ENCODE measurements at regions not wholly inside any gene's neighbourhood (a gene's known extent, or its start where the extent isn't known, plus 50 kb on each side); places are given as distances from the start of the nearest gene placed in this dataset.

DNA sequence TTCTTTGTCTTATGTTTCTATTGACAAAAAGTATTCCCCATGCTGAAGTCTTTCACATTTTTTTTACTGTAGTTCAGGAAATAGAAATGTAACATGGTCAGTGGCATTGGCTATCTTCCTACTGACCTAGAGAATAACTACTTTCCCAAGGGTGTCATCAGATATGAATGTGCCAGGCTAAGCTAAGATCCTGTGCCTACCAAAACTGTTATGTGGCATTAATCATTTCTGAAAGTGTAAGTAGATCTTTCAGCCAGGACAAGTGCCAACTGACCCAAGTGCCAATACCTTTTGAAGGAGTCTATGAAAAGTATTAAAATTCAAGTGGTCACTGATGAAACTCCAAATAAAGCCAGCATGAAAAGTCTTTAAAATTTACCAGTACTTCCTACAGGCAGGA is 165.3 kb downstream of the TNFSF18 start:
- no peak for TF ChIP-seq EZH2 (IDR thresholded peaks at IDR 0.05; ENCODE audit: borderline replicate concordance, low read depth, low read length, poor library complexity, severe bottlenecking)
- TF ChIP-seq CTCF (conservative IDR thresholded peaks at IDR 0.05; ENCODE audit: low read depth, low read length), result no peak
- no TSS peak for BruUV-seq (replicated peaks)
- intact Hi-C loops (cut with micrococcal nuclease; ENCODE audit: unreplicated experiment), result no loop called here
- POLR2A ChIA-PET (ENCODE audit: low non-redundant PET), result no interaction called here
- CTCF ChIA-PET, result no interaction called here
- no peaks in the 10 kb centered on the region for H3K27me3 ChIP-seq (replicated peaks; ENCODE audit: insufficient read depth, low read depth, low read length, poor library complexity)
- no peak overlapping the region for H3K27ac ChIP-seq (ENCODE audit: low read depth, low read length, poor library complexity, severe bottlenecking)
- no peaks in the 10 kb centered on the region for H3K4me1 ChIP-seq (ENCODE audit: insufficient read depth, low read length, poor library complexity, severe bottlenecking)
- no peak for DNase-seq (ENCODE audit: low spot score)
- H3K36me3 ChIP-seq (ENCODE audit: insufficient read depth, low read length, poor library complexity, severe bottlenecking), result no peaks in the 10 kb centered on the region
- H3K4me3 ChIP-seq (ENCODE audit: low read depth, low read length, poor library complexity, severe bottlenecking), result no peak overlapping the region
- no peaks in the 10 kb centered on the region for H3K9me3 ChIP-seq (ENCODE audit: low read depth, low read length, poor library complexity, severe bottlenecking)

GRCh38 chr1:172885971-172886370 is 164.8 kb downstream of the TNFSF18 start:
- POLR2A ChIA-PET (ENCODE audit: low non-redundant PET), result no interaction called here
- Histone ChIP-seq H3K9me3 (ENCODE audit: low read depth, low read length, poor library complexity, severe bottlenecking) (no peaks in the 10 kb centered on the region), H3K4me3 (ENCODE audit: low read depth, low read length, poor library complexity, severe bottlenecking) (no peak overlapping the region), H3K36me3 (ENCODE audit: insufficient read depth, low read length, poor library complexity, severe bottlenecking) (no peaks in the 10 kb centered on the region), H3K27me3 (replicated peaks; ENCODE audit: insufficient read depth, low read depth, low read length, poor library complexity) (no peaks in the 10 kb centered on the region), H3K27ac (ENCODE audit: low read depth, low read length, poor library complexity, severe bottlenecking) (no peak overlapping the region), H3K4me1 (ENCODE audit: insufficient read depth, low read length, poor library complexity, severe bottlenecking) (no peaks in the 10 kb centered on the region)
- intact Hi-C loops (cut with micrococcal nuclease; ENCODE audit: unreplicated experiment), result no loop called here
- CTCF ChIA-PET, result no interaction called here
- no peak for TF ChIP-seq CTCF (conservative IDR thresholded peaks at IDR 0.05; ENCODE audit: low read depth, low read length)
- TF ChIP-seq EZH2 (IDR thresholded peaks at IDR 0.05; ENCODE audit: borderline replicate concordance, low read depth, low read length, poor library complexity, severe bottlenecking), result no peak
- DNase-seq (ENCODE audit: low spot score), result no peak
- no TSS peak for BruUV-seq (replicated peaks)

DNA sequence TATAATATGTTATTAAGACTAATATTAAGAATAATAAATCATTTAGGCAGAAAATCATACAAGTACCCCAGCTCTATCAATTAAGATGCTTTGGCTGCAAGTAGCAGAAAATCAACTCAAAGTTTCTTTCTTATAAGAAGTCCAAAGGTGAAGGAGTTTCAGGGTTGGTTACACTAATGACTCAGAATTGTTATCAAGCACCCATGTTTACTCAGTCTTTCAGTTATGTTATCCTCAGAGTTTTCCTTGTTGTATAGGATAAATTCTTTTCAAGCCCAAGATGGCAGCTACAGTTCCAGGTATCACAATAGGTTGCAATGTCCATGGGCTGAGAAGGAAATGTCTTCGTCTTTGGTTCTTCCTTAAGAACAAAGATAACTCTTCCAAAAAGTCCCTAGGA is 163.6 kb downstream of the TNFSF18 start:
- POLR2A ChIA-PET (ENCODE audit: low non-redundant PET), result no interaction called here

More for the DNA sequence above, 163.6 kb downstream of the TNFSF18 start:
- no peak for DNase-seq (ENCODE audit: low spot score)
- Histone ChIP-seq H3K4me3 (ENCODE audit: low read depth, low read length, poor library complexity, severe bottlenecking) (no peak overlapping the region), H3K9me3 (ENCODE audit: low read depth, low read length, poor library complexity, severe bottlenecking) (no peaks in the 10 kb centered on the region), H3K36me3 (ENCODE audit: insufficient read depth, low read length, poor library complexity, severe bottlenecking) (no peaks in the 10 kb centered on the region), H3K27me3 (replicated peaks; ENCODE audit: insufficient read depth, low read depth, low read length, poor library complexity) (no peaks in the 10 kb centered on the region), H3K4me1 (ENCODE audit: insufficient read depth, low read length, poor library complexity, severe bottlenecking) (no peaks in the 10 kb centered on the region), H3K27ac (ENCODE audit: low read depth, low read length, poor library complexity, severe bottlenecking) (no peak overlapping the region)
- intact Hi-C loops (cut with micrococcal nuclease; ENCODE audit: unreplicated experiment), result no loop called here
- CTCF ChIA-PET, result no interaction called here
- BruUV-seq (replicated peaks), result no TSS peak
- TF ChIP-seq EZH2 (IDR thresholded peaks at IDR 0.05; ENCODE audit: borderline replicate concordance, low read depth, low read length, poor library complexity, severe bottlenecking) (no peak), CTCF (conservative IDR thresholded peaks at IDR 0.05; ENCODE audit: low read depth, low read length) (no peak)
